ENCODE measurements at regions not wholly inside any gene's neighbourhood (a gene's known extent, or its start where the extent isn't known, plus 50 kb on each side); places are given as distances from the start of the nearest gene placed in this dataset.
"Not testable (repeated sequence)": the region's sequence is repeated elsewhere in the genome, so short reads cannot be mapped to it uniquely, and the experiment has no call there.

DNA sequence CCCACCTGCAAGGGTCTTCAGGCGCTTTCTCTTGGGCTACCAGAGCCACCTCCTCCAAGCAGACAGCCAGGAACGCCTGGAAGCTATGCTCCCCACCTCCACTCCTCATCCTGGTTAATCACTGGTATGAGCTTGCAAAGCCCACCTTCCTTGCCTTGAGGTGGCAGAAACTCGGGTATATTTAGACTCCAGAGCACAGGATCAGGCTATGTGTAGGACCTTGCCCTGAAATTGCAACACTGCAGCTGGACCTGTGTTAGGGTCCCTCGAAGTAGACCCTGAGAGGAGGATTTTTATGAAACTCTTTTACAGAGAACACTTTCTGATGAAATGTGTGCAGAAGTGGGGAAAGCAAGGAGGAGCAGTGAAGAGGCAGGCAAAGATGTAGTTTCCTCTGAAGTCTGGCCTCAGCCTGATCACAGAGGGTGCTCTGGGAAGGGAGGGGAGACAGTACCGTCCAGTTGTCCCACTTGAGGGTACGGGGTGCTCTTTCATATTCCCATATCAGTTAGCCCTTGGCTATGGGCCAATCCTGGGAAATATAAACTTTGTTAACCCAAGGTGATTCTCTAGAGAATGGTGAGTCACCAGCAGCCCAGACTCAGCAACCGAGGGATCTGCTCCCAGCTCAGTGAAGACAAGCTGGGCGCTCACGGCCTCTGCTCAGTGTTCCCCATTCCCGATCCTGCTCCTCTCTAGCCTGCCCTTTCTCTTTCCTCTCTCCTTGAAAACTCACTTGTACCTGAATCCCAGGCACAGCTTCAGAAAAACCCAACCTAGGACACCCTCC is 157.9 kb downstream of the UQCRFS1 start:
- WGBS: 86% methylated on average over 10 of the region's 10 CpGs
- Histone ChIP-seq H3K4me3 (ENCODE audit: low read length) (no peak overlapping the region), H3K27me3 (ENCODE audit: insufficient read depth, low read length) (no peaks in the 10 kb centered on the region), H3K36me3 (ENCODE audit: insufficient read depth, low read length) (no peaks in the 10 kb centered on the region), H3K9ac (ENCODE audit: low read depth, low read length) (no peak overlapping the region), H3K9me3 (ENCODE audit: insufficient read depth, low read depth, low read length) (no peaks in the 10 kb centered on the region), H3K27ac (ENCODE audit: low read depth, low read length) (no peak overlapping the region), H3K4me1 (ENCODE audit: insufficient read depth, low read length) (no peaks in the 10 kb centered on the region; the same call in 1 of the 2 replicates)

DNA sequence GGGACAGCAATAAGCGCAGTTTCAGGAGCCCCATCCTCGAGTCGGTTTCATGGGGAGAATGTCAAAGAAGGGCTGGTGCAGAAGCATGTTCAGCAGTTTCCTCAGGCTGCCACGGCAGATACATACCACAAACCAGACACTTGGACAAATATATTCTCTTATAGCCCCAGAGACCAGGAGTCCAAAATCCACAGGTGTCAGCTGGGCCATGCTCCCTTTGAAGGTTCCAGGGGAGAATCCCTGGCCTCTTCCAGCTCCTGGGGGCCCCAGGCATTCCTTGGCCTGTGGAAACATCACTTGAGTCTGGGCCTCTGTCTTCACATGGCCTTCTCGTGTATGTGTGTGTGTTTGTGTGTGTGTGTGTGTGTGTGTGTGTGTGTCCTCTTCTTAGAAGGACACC is 164.1 kb downstream of the UQCRFS1 start:
- WGBS: 89% methylated on average over 5 of the region's 5 CpGs
- no peaks in the 10 kb centered on the region for H3K36me3 ChIP-seq (ENCODE audit: insufficient read depth, low read length)
- H3K9ac ChIP-seq (ENCODE audit: low read depth, low read length): no peak overlapping the region
- H3K27ac ChIP-seq (ENCODE audit: low read depth, low read length): no peak overlapping the region
- H3K9me3 ChIP-seq (ENCODE audit: insufficient read depth, low read depth, low read length): no peaks in the 10 kb centered on the region
- no peaks in the 10 kb centered on the region for H3K27me3 ChIP-seq (ENCODE audit: insufficient read depth, low read length)
- peaks cover 29% of the 10 kb centered on the region for H3K4me1 ChIP-seq (ENCODE audit: insufficient read depth, low read length)
- no peak overlapping the region for H3K4me3 ChIP-seq (ENCODE audit: low read length)

DNA sequence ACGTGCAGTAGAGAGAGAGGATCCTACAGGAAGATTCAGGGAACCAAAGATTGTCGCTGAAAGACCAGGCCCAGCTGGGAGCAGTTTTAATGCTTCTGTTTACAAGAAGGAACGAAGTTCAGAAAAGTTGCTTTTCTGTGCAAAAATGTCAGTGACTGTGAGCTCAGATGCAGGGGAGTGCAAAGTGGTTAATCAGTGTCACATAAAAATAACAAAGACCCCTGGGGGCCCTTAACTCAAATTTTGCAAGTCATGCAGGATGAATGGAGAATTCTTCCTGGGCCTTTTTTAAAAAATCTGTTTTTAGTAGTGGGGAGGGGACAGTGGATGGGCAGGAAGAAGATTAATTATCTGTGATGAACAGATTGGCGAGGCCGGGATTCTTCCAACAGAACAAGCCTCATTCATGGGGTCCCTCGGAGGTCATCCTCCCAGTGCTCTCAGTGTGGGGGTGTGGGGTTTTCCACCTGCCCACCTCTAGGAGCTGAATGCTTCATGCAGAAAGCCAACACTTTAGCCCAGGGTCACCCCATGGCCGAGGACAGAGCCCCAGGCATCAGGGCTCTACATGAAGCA is 167.2 kb downstream of the UQCRFS1 start:
- Histone ChIP-seq H3K4me3 (ENCODE audit: low read length) (no peak overlapping the region), H3K4me1 (ENCODE audit: insufficient read depth, low read length) (peaks cover 33% of the 10 kb centered on the region), H3K27me3 (ENCODE audit: insufficient read depth, low read length) (no peaks in the 10 kb centered on the region), H3K27ac (ENCODE audit: low read depth, low read length) (no peak overlapping the region), H3K9me3 (ENCODE audit: insufficient read depth, low read depth, low read length) (no peaks in the 10 kb centered on the region), H3K9ac (ENCODE audit: low read depth, low read length) (peak overlapping the region; percentile 31; the same call in 1 of the 2 replicates), H3K36me3 (ENCODE audit: insufficient read depth, low read length) (no peaks in the 10 kb centered on the region)
- 64% methylated on average over 7 of the region's 7 CpGs for WGBS

DNA sequence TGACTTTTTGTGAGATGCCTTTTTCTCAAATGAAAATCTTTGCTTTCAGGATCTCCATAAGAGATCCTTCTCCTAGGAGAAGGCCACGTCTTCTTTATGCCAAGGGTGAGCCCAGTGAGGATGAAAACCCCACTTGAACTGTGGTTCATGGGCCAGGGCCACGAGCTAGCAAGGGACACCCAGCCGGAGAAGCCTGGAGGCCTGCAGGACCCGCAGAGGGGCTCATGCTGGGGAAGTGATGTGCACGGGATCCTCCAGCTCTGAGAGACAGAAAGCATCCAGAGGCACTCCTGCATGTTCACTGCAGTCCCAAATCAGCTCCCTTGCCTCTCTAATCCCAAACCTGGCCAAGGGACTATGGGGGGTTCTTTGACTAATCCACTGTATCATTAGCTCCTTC is 168.9 kb downstream of the UQCRFS1 start:
- Histone ChIP-seq H3K4me3 (ENCODE audit: low read length) (no peak overlapping the region), H3K36me3 (ENCODE audit: insufficient read depth, low read length) (no peaks in the 10 kb centered on the region), H3K27ac (ENCODE audit: low read depth, low read length) (no peak overlapping the region), H3K27me3 (ENCODE audit: insufficient read depth, low read length) (no peaks in the 10 kb centered on the region), H3K9ac (ENCODE audit: low read depth, low read length) (no peak overlapping the region), H3K4me1 (ENCODE audit: insufficient read depth, low read length) (peaks cover 34% of the 10 kb centered on the region), H3K9me3 (ENCODE audit: insufficient read depth, low read depth, low read length) (no peaks in the 10 kb centered on the region)
- WGBS: 91% methylated on average over 5 of the region's 5 CpGs

DNA sequence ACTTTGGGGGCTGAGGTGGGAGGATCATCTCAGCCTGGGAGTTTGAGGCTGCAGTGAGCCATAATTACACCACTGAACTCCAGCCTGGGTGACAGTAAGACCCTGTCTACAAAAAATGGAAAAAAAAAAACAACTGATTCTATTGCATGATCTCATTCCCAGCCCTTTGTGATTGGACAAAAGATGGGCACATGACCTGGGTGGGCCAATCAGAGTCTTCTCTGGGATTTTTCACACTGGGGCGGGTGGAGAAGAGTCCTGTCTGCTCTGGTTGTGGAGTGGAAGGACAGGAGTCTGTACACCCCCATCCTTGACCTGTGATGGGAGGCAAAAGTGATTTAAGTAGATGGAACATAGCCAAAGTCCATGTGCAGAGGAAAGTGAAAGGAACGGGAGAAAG is 170.5 kb downstream of the UQCRFS1 start:
- Histone ChIP-seq H3K9me3 (ENCODE audit: insufficient read depth, low read depth, low read length) (no peaks in the 10 kb centered on the region), H3K4me1 (ENCODE audit: insufficient read depth, low read length) (peaks cover 35% of the 10 kb centered on the region), H3K4me3 (ENCODE audit: low read length) (no peak overlapping the region), H3K36me3 (ENCODE audit: insufficient read depth, low read length) (no peaks in the 10 kb centered on the region), H3K27ac (ENCODE audit: low read depth, low read length) (no peak overlapping the region), H3K9ac (ENCODE audit: low read depth, low read length) (no peak overlapping the region), H3K27me3 (ENCODE audit: insufficient read depth, low read length) (no peaks in the 10 kb centered on the region)
- WGBS: 90% methylated on average over 2 of the region's 2 CpGs

DNA sequence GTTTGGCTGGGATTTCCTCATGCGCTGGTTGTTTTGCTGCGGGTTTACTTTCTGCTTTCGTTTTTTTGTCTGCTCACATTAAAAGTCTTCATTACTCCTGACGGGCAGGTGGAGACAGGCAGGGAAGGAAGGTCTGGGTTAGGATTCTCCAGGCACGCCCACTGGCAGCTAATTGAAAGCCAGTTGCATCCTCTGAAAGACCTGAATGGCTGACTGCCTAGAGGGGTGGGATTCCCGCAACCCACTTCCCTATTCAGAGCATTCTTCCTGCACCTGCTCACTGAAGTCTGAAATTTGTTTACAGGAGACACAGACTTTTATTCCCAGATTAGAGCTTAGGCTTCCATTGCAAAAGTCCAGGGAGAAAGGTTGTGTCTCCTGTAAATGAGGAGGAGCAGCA is 172.0 kb downstream of the UQCRFS1 start:
- H3K36me3 ChIP-seq (ENCODE audit: insufficient read depth, low read length): no peaks in the 10 kb centered on the region
- peaks cover 32% of the 10 kb centered on the region for H3K4me1 ChIP-seq (ENCODE audit: insufficient read depth, low read length)
- no peaks in the 10 kb centered on the region for H3K9me3 ChIP-seq (ENCODE audit: insufficient read depth, low read depth, low read length)
- H3K9ac ChIP-seq (ENCODE audit: low read depth, low read length): no peak overlapping the region
- WGBS: 43% methylated on average over 6 of the region's 6 CpGs
- no peaks in the 10 kb centered on the region for H3K27me3 ChIP-seq (ENCODE audit: insufficient read depth, low read length)
- no peak overlapping the region for H3K27ac ChIP-seq (ENCODE audit: low read depth, low read length)
- no peak overlapping the region for H3K4me3 ChIP-seq (ENCODE audit: low read length)

DNA sequence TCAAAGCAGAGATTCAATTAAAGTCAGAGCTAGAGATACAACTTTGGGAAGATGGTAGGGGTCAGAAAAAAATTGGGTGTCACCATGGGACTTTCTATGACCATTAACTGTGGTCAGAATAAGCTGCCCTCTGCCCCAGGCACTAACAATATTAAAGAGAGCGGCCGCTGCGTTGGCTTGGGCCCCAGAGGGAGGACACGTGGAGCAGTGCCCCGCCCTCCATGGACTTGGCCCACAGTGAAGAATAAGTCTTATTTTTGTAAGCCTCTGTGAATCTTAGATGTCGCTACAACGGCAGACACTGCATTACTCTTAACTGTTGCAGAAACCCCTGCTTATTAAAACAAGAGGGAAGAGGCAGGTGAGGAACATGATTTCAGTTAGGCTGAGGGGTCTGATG is 172.7 kb downstream of the UQCRFS1 start:
- Histone ChIP-seq H3K27ac (ENCODE audit: low read depth, low read length) (no peak overlapping the region), H3K9me3 (ENCODE audit: insufficient read depth, low read depth, low read length) (no peaks in the 10 kb centered on the region), H3K27me3 (ENCODE audit: insufficient read depth, low read length) (no peaks in the 10 kb centered on the region), H3K4me1 (ENCODE audit: insufficient read depth, low read length) (peaks cover 25% of the 10 kb centered on the region), H3K36me3 (ENCODE audit: insufficient read depth, low read length) (no peaks in the 10 kb centered on the region), H3K4me3 (ENCODE audit: low read length) (no peak overlapping the region), H3K9ac (ENCODE audit: low read depth, low read length) (no peak overlapping the region)
- WGBS: 88% methylated on average over 7 of the region's 7 CpGs

DNA sequence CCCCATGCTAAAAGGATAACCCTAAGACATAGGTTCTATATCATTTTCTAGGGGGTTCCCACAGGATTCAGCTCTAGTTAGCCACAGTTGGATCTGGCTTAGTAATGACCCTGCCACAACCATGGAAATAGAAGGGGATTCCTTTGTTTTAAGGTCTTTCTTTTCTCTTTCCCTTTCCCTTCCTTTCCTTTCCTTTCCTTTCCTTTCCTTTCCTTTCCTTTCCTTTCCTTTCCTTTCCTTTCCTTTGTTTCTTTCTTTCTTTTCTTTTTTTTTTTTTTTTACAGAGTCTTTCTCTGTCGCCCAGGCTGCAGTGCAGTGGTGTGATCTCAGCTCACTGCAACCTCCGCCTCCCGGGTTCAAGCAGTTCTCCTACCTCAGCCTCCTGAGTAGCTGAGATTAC is 173.9 kb downstream of the UQCRFS1 start:
- WGBS: 96% methylated on average over 3 of the region's 3 CpGs
- H3K27me3 ChIP-seq (ENCODE audit: insufficient read depth, low read length): not testable (repeated sequence)

DNA sequence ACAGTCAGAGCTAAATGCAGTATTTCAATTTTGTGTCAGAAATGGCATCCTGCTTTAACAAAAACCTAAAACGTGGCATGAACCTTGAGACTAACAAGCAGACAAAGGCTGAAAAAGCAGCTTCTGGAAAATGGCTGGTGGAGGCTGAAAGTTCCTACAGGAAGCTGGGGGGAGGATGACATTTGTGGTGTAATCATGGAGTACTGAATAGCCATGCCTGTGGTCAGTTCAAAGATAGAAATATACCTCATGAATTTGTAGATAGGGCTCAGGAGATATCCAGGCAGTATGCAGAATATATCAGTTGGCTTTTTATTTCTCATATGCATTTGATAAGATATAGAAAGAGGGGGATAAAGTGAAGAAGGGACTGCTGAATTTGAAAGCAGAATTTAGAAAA is 181.7 kb downstream of the UQCRFS1 start:
- no peaks in the 10 kb centered on the region for H3K27me3 ChIP-seq (ENCODE audit: insufficient read depth, low read length)
- WGBS: 83% methylated on average over 1 of the region's 1 CpG
- no peaks in the 10 kb centered on the region for H3K36me3 ChIP-seq (ENCODE audit: insufficient read depth, low read length)
- H3K4me1 ChIP-seq (ENCODE audit: insufficient read depth, low read length): no peaks in the 10 kb centered on the region; the same call in 1 of the 2 replicates
- no peak overlapping the region for H3K27ac ChIP-seq (ENCODE audit: low read depth, low read length)
- H3K4me3 ChIP-seq (ENCODE audit: low read length): no peak overlapping the region
- no peak overlapping the region for H3K9ac ChIP-seq (ENCODE audit: low read depth, low read length)
- H3K9me3 ChIP-seq (ENCODE audit: insufficient read depth, low read depth, low read length): no peaks in the 10 kb centered on the region

More for the DNA sequence above, 173.9 kb downstream of the UQCRFS1 start:
- H3K4me3 ChIP-seq (ENCODE audit: low read length); H3K9me3 ChIP-seq (ENCODE audit: insufficient read depth, low read depth, low read length); H3K36me3 ChIP-seq (ENCODE audit: insufficient read depth, low read length); H3K27ac ChIP-seq (ENCODE audit: low read depth, low read length); H3K9ac ChIP-seq (ENCODE audit: low read depth, low read length): not testable (repeated sequence)
- H3K4me1 ChIP-seq (ENCODE audit: insufficient read depth, low read length): peaks cover 14% of the 10 kb centered on the region

DNA sequence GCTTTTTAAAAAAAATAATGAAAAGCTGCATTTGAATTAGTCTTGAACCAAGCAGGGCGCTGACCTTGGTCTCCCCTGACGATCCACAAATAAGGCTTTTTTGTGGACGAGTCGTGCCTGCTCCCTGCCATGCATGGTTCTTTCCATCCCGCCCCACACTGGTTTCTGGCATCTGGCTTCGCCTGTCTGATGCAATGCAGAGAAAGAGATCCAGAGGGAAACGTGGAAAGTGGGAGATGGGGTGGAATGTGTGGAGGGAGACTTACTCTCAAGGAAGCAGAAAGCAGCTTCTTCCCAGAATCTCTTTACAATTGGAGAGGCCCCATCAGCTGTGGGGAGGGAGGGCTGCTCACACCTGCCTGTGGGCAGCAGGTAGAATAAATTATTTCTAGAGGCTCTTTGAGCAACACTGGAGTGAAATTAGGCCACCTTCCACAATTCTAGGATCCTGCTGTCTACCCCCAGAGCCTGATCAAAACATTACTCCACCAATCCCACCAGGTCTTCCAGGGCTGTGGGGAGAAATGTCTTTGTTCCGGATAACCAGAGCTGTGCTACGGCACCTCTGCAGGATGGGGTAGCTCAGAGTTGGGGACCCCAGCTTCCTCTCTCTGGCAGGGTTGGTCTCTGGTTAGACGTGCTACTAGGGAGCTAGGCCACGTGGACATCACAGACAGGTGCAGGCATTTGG is 183.5 kb downstream of the UQCRFS1 start:
- Histone ChIP-seq H3K9ac (ENCODE audit: low read depth, low read length) (no peak overlapping the region), H3K27me3 (ENCODE audit: insufficient read depth, low read length) (no peaks in the 10 kb centered on the region), H3K36me3 (ENCODE audit: insufficient read depth, low read length) (no peaks in the 10 kb centered on the region), H3K4me3 (ENCODE audit: low read length) (no peak overlapping the region), H3K4me1 (ENCODE audit: insufficient read depth, low read length) (no peaks in the 10 kb centered on the region), H3K9me3 (ENCODE audit: insufficient read depth, low read depth, low read length) (no peaks in the 10 kb centered on the region), H3K27ac (ENCODE audit: low read depth, low read length) (no peak overlapping the region)
- WGBS: 91% methylated on average over 11 of the region's 11 CpGs

DNA sequence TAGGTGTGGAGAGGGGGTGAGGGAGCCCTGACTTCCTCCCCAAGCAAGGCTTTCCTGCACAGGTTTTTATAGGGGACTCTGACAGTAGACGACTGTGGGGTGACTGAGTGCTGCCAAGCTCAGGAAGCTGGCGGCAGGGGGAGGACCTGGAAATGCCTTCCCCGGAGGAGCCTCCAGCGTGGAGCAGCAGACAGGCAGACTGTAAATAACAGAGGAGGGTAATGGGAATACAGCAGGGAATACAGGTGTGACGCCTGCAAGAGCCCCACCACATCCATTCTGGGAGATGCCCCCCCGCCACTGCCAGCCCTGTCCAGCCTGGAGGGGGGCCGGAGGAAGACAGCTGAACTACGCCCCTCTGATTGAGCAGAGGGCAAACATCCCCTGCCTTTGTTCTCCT is 190.4 kb downstream of the UQCRFS1 start:
- Histone ChIP-seq H3K9ac (ENCODE audit: low read depth, low read length) (no peak overlapping the region), H3K36me3 (ENCODE audit: insufficient read depth, low read length) (no peaks in the 10 kb centered on the region), H3K27me3 (ENCODE audit: insufficient read depth, low read length) (no peaks in the 10 kb centered on the region), H3K9me3 (ENCODE audit: insufficient read depth, low read depth, low read length) (no peaks in the 10 kb centered on the region), H3K4me1 (ENCODE audit: insufficient read depth, low read length) (no peaks in the 10 kb centered on the region), H3K4me3 (ENCODE audit: low read length) (no peak overlapping the region), H3K27ac (ENCODE audit: low read depth, low read length) (no peak overlapping the region)
- WGBS: 86% methylated on average over 8 of the region's 8 CpGs
